Stromal cell of bone marrow (primary cell): ENCODE measurements at regions not wholly inside any gene's neighbourhood (a gene's known extent, or its start where the extent isn't known, plus 50 kb on each side); places are given as distances from the start of the nearest gene placed in this dataset.
"Not testable (repeated sequence)": the region's sequence is repeated elsewhere in the genome, so short reads cannot be mapped to it uniquely, and the experiment has no call there.

Experiments used
- DNase-seq: peaks from one replicate; pipeline ENCODE4 v3.0.0-alpha.2; 2012; ENCODE audit warnings: low read depth

- DNase-seq, result no peak
Measured at GRCh38 chr12:86572455-86572854, 316.3 kb upstream of the MGAT4C start.

GRCh38 chr12:86565038-86565437 is 308.8 kb upstream of the MGAT4C start:
- DNase-seq, result no peak

- not testable (repeated sequence) for DNase-seq
Measured at GRCh38 chr12:86555491-86555890, 299.3 kb upstream of the MGAT4C start.

- DNase-seq, result no peak
Measured at GRCh38 chr12:86551146-86551571, 295.0 kb upstream of the MGAT4C start.

GRCh38 chr12:86550218-86551145 is 294.3 kb upstream of the MGAT4C start:
- DNase-seq, result no peak

GRCh38 chr12:86543716-86544115 is 287.5 kb upstream of the MGAT4C start:
- no peak for DNase-seq

GRCh38 chr12:86530996-86531655 is 274.9 kb upstream of the MGAT4C start:
- DNase-seq, result no peak

GRCh38 chr12:86526060-86526595 is 269.9 kb upstream of the MGAT4C start:
- no peak for DNase-seq

GRCh38 chr12:86523844-86524243 is 267.7 kb upstream of the MGAT4C start:
- DNase-seq, result no peak

- no peak for DNase-seq
Measured at GRCh38 chr12:86521870-86522269, 265.7 kb upstream of the MGAT4C start.

- DNase-seq, result no peak
Measured at GRCh38 chr12:86513226-86513625, 257.0 kb upstream of the MGAT4C start.

- no peak for DNase-seq
Measured at GRCh38 chr12:86496595-86496994, 240.4 kb upstream of the MGAT4C start.

- no peak for DNase-seq
Measured at GRCh38 chr12:86484473-86484872, 228.3 kb upstream of the MGAT4C start.

GRCh38 chr12:86473231-86473630 is 217.0 kb upstream of the MGAT4C start:
- DNase-seq, result no peak

- no peak for DNase-seq
Measured at GRCh38 chr12:86456776-86457175, 200.6 kb upstream of the MGAT4C start.

- DNase-seq, result no peak
Measured at GRCh38 chr12:86456241-86456640, 200.1 kb upstream of the MGAT4C start.

- DNase-seq, result no peak
Measured at GRCh38 chr12:86445356-86445755, 189.2 kb upstream of the MGAT4C start.

- no peak for DNase-seq
Measured at GRCh38 chr12:86435053-86435452, 178.9 kb upstream of the MGAT4C start.

- no peak for DNase-seq
Measured at GRCh38 chr12:86429824-86430223, 173.6 kb upstream of the MGAT4C start.

GRCh38 chr12:86421333-86421732 is 165.1 kb upstream of the MGAT4C start:
- DNase-seq, result no peak

GRCh38 chr12:86414201-86414600 is 158.0 kb upstream of the MGAT4C start:
- no peak for DNase-seq

- DNase-seq, result no peak
Measured at GRCh38 chr12:86411710-86412109, 155.5 kb upstream of the MGAT4C start.

GRCh38 chr12:86407620-86408208 is 151.5 kb upstream of the MGAT4C start:
- no peak for DNase-seq
